HCT116 (cell line): ENCODE measurements at regions not wholly inside any gene's neighbourhood (a gene's known extent, or its start where the extent isn't known, plus 50 kb on each side); places are given as distances from the start of the nearest gene placed in this dataset.

ENCODE experiments used
- ATAC-seq: fragments of 200-7000 bp; cut with Tn5 transposase; 2 replicates; pipeline ENCODE4 v1.9.1; 2020; ENCODE audit warnings: mild to moderate bottlenecking, moderate library complexity
- BruUV-seq: library from RNA; stranded (reverse); fragments of 400-500 nt; replicated peaks from 2 replicates; lab custom pipeline; 2021; lab: Mats Ljungman, UMichigan
- CTCF ChIA-PET: fragments of 300-600 bp; sonication (Branson Sonifier 250); formaldehyde crosslinking; loops from one replicate; lab custom pipeline; 2021; ENCODE audit warnings: antibody characterized with exemption; lab: Charles Lee
- POLR2A ChIA-PET: fragments of 300-600, 350-600 bp; sonication (Branson Sonifier 250); formaldehyde crosslinking; loops from one replicate; lab custom pipeline; 2021; ENCODE audit warnings: antibody characterized with exemption; lab: Charles Lee
- RAD21 ChIA-PET, 2 experiments: fragments of 300-600 bp; sonication (Branson Sonifier 250); formaldehyde crosslinking; loops; one replicate each; lab custom pipeline; 2023; ENCODE audit warnings: low total read pairs in 2 of 2; ENCODE audit not compliant: uncharacterized antibody in 2 of 2, unreplicated experiment in 2 of 2, low non-redundant PET in 1 of 2; lab: Charles Lee
- DNase-seq: peaks from one replicate; pipeline ENCODE4 v3.0.0-alpha.2; 2010; ENCODE audit warnings: low read depth, low spot score
- H2AFZ ChIP-seq: fragments of 200-600 bp; shearing (Covaris generic), sonication (generic); 2 replicates; pipeline ENCODE4 v1.6.1; 2017; ENCODE audit warnings: low read depth, mixed run types, mixed read lengths, antibody characterized with exemption, low read length; ENCODE audit not compliant: poor library complexity, severe bottlenecking
- H3K27ac ChIP-seq: 2 replicates; pipeline ENCODE4 v1.5.1; 2012; ENCODE audit warnings: low read depth, low read length
- H3K27me3 ChIP-seq: fragments of 200-600 bp; sonication (generic); 2 replicates; pipeline ENCODE4 v1.6.1; 2016; ENCODE audit warnings: mixed run types, low read length, mixed read lengths; ENCODE audit not compliant: insufficient read depth
- H3K36me3 ChIP-seq, 2 experiments: fragments of 200-500 bp in 1 of 2; fragments of 200-600 bp in 1 of 2; sonication (Bioruptor generic) in 1 of 2; sonication (generic) in 1 of 2; 2 replicates each; pipeline versions ENCODE4 v1.5.1 to v1.6.1; 2014 to 2016; ENCODE audit warnings: low read length in 2 of 2, inconsistent platforms in 1 of 2, mixed read lengths in 1 of 2, mixed run types in 1 of 2; ENCODE audit not compliant: insufficient read depth in 2 of 2, control insufficient read depth in 1 of 2
- H3K4me1 ChIP-seq, 2 experiments: fragments of 200-600 bp in 1 of 2; sonication (generic) in 1 of 2; 2 replicates each; pipeline versions ENCODE4 v1.5.1 to v1.6.1; 2012 to 2017; ENCODE audit warnings: low read length in 2 of 2, inconsistent platforms in 1 of 2, mild to moderate bottlenecking in 1 of 2, mixed read lengths in 1 of 2, mixed run types in 1 of 2, moderate library complexity in 1 of 2; ENCODE audit not compliant: insufficient read depth in 2 of 2, control insufficient read depth in 1 of 2
- H3K4me2 ChIP-seq: fragments of 200-600 bp; sonication (generic); 2 replicates; pipeline ENCODE4 v1.6.1; 2017; ENCODE audit warnings: mixed run types, low read length, mixed read lengths
- H3K4me3 ChIP-seq, 2 experiments: fragments of 200-600 bp in 1 of 2; sonication (generic) in 1 of 2; replicated peaks in 1 of 2; 2 replicates each; pipeline ENCODE4 v1.5.1; 2011 to 2016; ENCODE audit warnings: low read length in 2 of 2, control low read depth in 1 of 2, low read depth in 1 of 2, mild to moderate bottlenecking in 1 of 2, mixed read lengths in 1 of 2, mixed run types in 1 of 2
- H3K79me2 ChIP-seq: fragments of 200-600 bp; sonication (generic); 2 replicates; pipeline ENCODE4 v1.6.1; 2017; ENCODE audit warnings: mild to moderate bottlenecking, mixed run types, low read length, moderate library complexity, mixed read lengths; ENCODE audit not compliant: insufficient read depth
- H3K9ac ChIP-seq: fragments of 200-600 bp; sonication (generic); 2 replicates; pipeline ENCODE4 v1.6.1; 2016; ENCODE audit warnings: low read length, mixed read lengths
- H3K9me2 ChIP-seq: fragments of 200-600 bp; sonication (generic), shearing (Covaris generic); 2 replicates; pipeline ENCODE4 v1.6.1; 2017; ENCODE audit warnings: mixed run types, mild to moderate bottlenecking, moderate library complexity; ENCODE audit not compliant: insufficient read depth
- H3K9me3 ChIP-seq, 2 experiments: fragments of 200-500 bp in 1 of 2; fragments of 200-600 bp in 1 of 2; sonication (Bioruptor generic) in 1 of 2; sonication (generic) in 1 of 2; 2 replicates each; pipeline ENCODE4 v1.6.1; 2014 to 2017; ENCODE audit warnings: low read length in 2 of 2, mixed read lengths in 2 of 2, inconsistent platforms in 1 of 2, low read depth in 1 of 2, mild to moderate bottlenecking in 1 of 2, mixed run types in 1 of 2, moderate library complexity in 1 of 2; ENCODE audit not compliant: control insufficient read depth in 1 of 2, insufficient read depth in 1 of 2
- H4K20me1 ChIP-seq: fragments of 200-600 bp; sonication (generic), shearing (Covaris generic); 2 replicates; pipeline ENCODE4 v1.6.1; 2017; ENCODE audit warnings: mixed run types, mild to moderate bottlenecking, moderate library complexity; ENCODE audit not compliant: insufficient read depth
- CBX3 ChIP-seq: IDR thresholded peaks from 2 replicates; pipeline ENCODE4 v1.6.1; 2012; ENCODE audit warnings: low read depth
- CEBPB ChIP-seq: IDR thresholded peaks from 2 replicates; pipeline ENCODE4 v1.6.1; 2012; ENCODE audit warnings: low read depth
- EZH2 ChIP-seq: fragments of 200-600 bp; sonication (generic); IDR thresholded peaks from 2 replicates; pipeline ENCODE4 v1.6.1; 2017; ENCODE audit warnings: antibody characterized with exemption, mixed run types
- EZH2phosphoT487 ChIP-seq: fragments of 200-600 bp; IDR thresholded peaks from 2 replicates; pipeline ENCODE4 v1.6.1; 2018; ENCODE audit warnings: antibody characterized with exemption, borderline replicate concordance
- FOSL1 ChIP-seq: IDR thresholded peaks from 2 replicates; pipeline ENCODE4 v1.6.1; 2012; ENCODE audit warnings: low read depth
- JUND ChIP-seq: IDR thresholded peaks from 2 replicates; pipeline ENCODE4 v1.6.1; 2012
- POLR2A ChIP-seq: IDR thresholded peaks from 2 replicates; pipeline ENCODE4 v1.7.0; 2011; ENCODE audit warnings: borderline replicate concordance; ENCODE audit not compliant: insufficient read depth, insufficient read length; ENCODE audit errors: extremely low read depth
- POLR2AphosphoS5 ChIP-seq: IDR thresholded peaks from 2 replicates; pipeline ENCODE4 v1.6.1; 2011; ENCODE audit warnings: mild to moderate bottlenecking, low read depth, low read length, moderate library complexity
- RAD21 ChIP-seq: IDR thresholded peaks from 2 replicates; pipeline ENCODE4 v1.6.1; 2012; ENCODE audit warnings: low read depth, mild to moderate bottlenecking
- SP1 ChIP-seq: IDR thresholded peaks from 2 replicates; pipeline ENCODE4 v1.6.1; 2012; ENCODE audit warnings: low read depth
- SRF ChIP-seq: IDR thresholded peaks from 2 replicates; pipeline ENCODE4 v1.6.1; 2012; ENCODE audit warnings: low read depth
- TCF7L2 ChIP-seq: IDR thresholded peaks from 2 replicates; pipeline ENCODE4 v1.7.0; 2011; ENCODE audit warnings: borderline replicate concordance, inconsistent platforms; ENCODE audit not compliant: insufficient read depth, insufficient read length; ENCODE audit errors: extremely low read depth
- YY1 ChIP-seq: IDR thresholded peaks from 2 replicates; pipeline ENCODE4 v1.6.1; 2011; ENCODE audit warnings: low read length, low read depth, moderate library complexity, mild to moderate bottlenecking; ENCODE audit not compliant: insufficient replicate concordance; ENCODE audit errors: extremely low read depth
- intact Hi-C: fragments of 100-400 bp; cut with micrococcal nuclease; formaldehyde crosslinking; loops from 2 replicates; pipeline ENCODE4 v1.10.0; 2022
- TF ChIP-seq, protein P1 (sequence below): IDR thresholded peaks from 2 replicates; pipeline ENCODE4 v1.6.1; 2012; ENCODE audit warnings: low read depth
- TF ChIP-seq, protein P2 (sequence below): IDR thresholded peaks from 2 replicates; pipeline ENCODE4 v1.6.1; 2012
- TF ChIP-seq, protein P3 (sequence below): IDR thresholded peaks from 2 replicates; pipeline ENCODE4 v1.6.1; 2012

DNA sequence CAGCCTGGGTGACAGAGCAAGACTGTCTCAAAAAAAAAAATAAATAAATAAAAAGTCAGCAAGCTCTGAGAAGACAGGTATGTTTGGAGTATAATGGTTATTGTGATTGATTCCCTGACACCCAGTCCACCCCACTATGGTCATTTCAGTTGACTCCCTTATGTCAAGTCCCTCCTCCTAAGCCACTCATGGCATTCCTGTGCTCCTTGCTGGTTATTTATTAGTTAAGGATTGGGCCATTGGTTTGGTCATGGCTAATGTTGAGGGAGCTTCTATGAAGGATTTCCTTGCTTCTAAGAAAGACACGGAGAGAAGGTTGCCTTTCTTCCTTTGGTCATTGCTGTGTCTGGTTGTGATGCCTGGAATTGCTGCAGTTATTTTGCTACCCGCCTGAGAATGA, 140.1 kb downstream of the UCHL1 start:
- Histone ChIP-seq H3K36me3 (no peaks in the 10 kb centered on the region), H3K27me3 (no peaks in the 10 kb centered on the region), H3K9ac (no peak overlapping the region), H4K20me1 (no peaks in the 10 kb centered on the region), H3K4me1 (peaks cover 5 to 10% of the 10 kb centered on the region in 2 experiments; a peak in 3 of 4 replicates), H3K9me3 (no peaks in the 10 kb centered on the region), H2AFZ (no peak overlapping the region), H3K27ac (no peak overlapping the region), H3K4me2 (no peak overlapping the region), H3K4me3 (no peak overlapping the region), H3K79me2 (no peaks in the 10 kb centered on the region), H3K9me2 (no peaks in the 10 kb centered on the region)
- TF ChIP-seq JUND (no peak), POLR2AphosphoS5 (no peak), CEBPB (no peak), EZH2phosphoT487 (no peak), EZH2 (no peak), TCF7L2 (no peak), SRF (no peak), SP1 (no peak), FOSL1 (no peak), POLR2A (no peak), YY1 (no peak), RAD21 (no peak), CBX3 (no peak)
- TF ChIP-seq, protein P1, sequence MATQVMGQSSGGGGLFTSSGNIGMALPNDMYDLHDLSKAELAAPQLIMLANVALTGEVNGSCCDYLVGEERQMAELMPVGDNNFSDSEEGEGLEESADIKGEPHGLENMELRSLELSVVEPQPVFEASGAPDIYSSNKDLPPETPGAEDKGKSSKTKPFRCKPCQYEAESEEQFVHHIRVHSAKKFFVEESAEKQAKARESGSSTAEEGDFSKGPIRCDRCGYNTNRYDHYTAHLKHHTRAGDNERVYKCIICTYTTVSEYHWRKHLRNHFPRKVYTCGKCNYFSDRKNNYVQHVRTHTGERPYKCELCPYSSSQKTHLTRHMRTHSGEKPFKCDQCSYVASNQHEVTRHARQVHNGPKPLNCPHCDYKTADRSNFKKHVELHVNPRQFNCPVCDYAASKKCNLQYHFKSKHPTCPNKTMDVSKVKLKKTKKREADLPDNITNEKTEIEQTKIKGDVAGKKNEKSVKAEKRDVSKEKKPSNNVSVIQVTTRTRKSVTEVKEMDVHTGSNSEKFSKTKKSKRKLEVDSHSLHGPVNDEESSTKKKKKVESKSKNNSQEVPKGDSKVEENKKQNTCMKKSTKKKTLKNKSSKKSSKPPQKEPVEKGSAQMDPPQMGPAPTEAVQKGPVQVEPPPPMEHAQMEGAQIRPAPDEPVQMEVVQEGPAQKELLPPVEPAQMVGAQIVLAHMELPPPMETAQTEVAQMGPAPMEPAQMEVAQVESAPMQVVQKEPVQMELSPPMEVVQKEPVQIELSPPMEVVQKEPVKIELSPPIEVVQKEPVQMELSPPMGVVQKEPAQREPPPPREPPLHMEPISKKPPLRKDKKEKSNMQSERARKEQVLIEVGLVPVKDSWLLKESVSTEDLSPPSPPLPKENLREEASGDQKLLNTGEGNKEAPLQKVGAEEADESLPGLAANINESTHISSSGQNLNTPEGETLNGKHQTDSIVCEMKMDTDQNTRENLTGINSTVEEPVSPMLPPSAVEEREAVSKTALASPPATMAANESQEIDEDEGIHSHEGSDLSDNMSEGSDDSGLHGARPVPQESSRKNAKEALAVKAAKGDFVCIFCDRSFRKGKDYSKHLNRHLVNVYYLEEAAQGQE, result no peak
- TF ChIP-seq, protein P2, sequence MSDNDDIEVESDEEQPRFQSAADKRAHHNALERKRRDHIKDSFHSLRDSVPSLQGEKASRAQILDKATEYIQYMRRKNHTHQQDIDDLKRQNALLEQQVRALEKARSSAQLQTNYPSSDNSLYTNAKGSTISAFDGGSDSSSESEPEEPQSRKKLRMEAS, result no peak
- TF ChIP-seq, protein P3, sequence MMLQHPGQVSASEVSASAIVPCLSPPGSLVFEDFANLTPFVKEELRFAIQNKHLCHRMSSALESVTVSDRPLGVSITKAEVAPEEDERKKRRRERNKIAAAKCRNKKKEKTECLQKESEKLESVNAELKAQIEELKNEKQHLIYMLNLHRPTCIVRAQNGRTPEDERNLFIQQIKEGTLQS, result no peak
- DNase-seq, result no peak
- intact Hi-C loops, result no loop called here
- ChIA-PET POLR2A (no interaction called here), RAD21 (no interaction called here), CTCF (no interaction called here)
- no peak for ATAC-seq
- BruUV-seq, result no TSS peak
